Right lobe of liver (tissue), 6 donors: ENCODE measurements at regions not wholly inside any gene's neighbourhood (a gene's known extent, or its start where the extent isn't known, plus 50 kb on each side); places are given as distances from the start of the nearest gene placed in this dataset.

Experiments
- ATAC-seq, 4 donors: fragments of 200-7000 bp; cut with Tn5 transposase; one replicate each; pipeline ENCODE4 v1.9.1; 2020; ENCODE audit warnings: mild to moderate bottlenecking in 4 of 4, moderate library complexity in 4 of 4
- DNase-seq, 3 donors: peaks; one replicate each; pipeline ENCODE4 v3.0.0-alpha.2; 2020
- H3K27ac ChIP-seq, 3 donors: fragments of 200-600 bp; one replicate each; pipeline ENCODE4 v1.8.0; 2022
- H3K27me3 ChIP-seq, 2 donors: fragments of 200-600 bp; one replicate each; pipeline ENCODE4 v1.8.0; 2022
- H3K36me3 ChIP-seq, 4 donors: fragments of 200-600 bp; sonication (generic) in 1 of 4; one replicate each; pipeline versions ENCODE4 v1.5.1 to v1.8.0; 2017 to 2022; ENCODE audit warnings: control low read depth in 1 of 4
- H3K4me1 ChIP-seq, 4 donors: fragments of 200-600 bp; sonication (generic) in 1 of 4; one replicate each; pipeline versions ENCODE4 v1.5.1 to v1.8.0; 2017 to 2022; ENCODE audit warnings: control low read depth in 1 of 4
- H3K4me3 ChIP-seq, 3 donors: fragments of 200-600 bp; one replicate each; pipeline ENCODE4 v1.8.0; 2022
- H3K9me3 ChIP-seq, 4 donors: fragments of 200-600 bp; sonication (generic) in 1 of 4; one replicate each; pipeline versions ENCODE4 v1.5.1 to v1.8.0; 2017 to 2022; ENCODE audit warnings: control low read depth in 1 of 4
- CTCF ChIP-seq, 4 donors: fragments of 200-600 bp in 3 of 4; fragments of 450-650 bp in 1 of 4; IDR thresholded peaks; one replicate each; pipeline versions ENCODE4 v1.5.1 to v1.8.0; 2016 to 2022; ENCODE audit warnings: antibody characterized with exemption in 4 of 4, mild to moderate bottlenecking in 2 of 4
- POLR2A ChIP-seq: fragments of 450-650 bp; IDR thresholded peaks from one replicate; pipeline ENCODE4 v1.6.1; 2017; ENCODE audit warnings: antibody characterized with exemption, mild to moderate bottlenecking
- WGBS: methylation state at CpG from one replicate; pipeline ENCODE4 v1.1.6; 2018; ENCODE audit warnings: low coverage, low lambda C conversion rate; ENCODE audit not compliant: insufficient coverage; ENCODE audit errors: missing lambda C conversion rate; 5-methylcytosine and 5-hydroxymethylcytosine counted together
- intact Hi-C, 2 donors: fragments of 100-400 bp; cut with DNase I; formaldehyde crosslinking; loops; one replicate each; pipeline versions ENCODE4 v1.11.2 to v1.14.1; 2022
- donor health status: DM: no; HTN: yes; CAD: no.
- donor health status: DM: no; HTN: no; CAD: no.
- donor health status: DM: no; HTN: no; CAD: no.
- donor health status: DM: no; HTN: yes; CAD: no.
- donor health status: DM: no; HTN: yes; CAD: no.

DNA sequence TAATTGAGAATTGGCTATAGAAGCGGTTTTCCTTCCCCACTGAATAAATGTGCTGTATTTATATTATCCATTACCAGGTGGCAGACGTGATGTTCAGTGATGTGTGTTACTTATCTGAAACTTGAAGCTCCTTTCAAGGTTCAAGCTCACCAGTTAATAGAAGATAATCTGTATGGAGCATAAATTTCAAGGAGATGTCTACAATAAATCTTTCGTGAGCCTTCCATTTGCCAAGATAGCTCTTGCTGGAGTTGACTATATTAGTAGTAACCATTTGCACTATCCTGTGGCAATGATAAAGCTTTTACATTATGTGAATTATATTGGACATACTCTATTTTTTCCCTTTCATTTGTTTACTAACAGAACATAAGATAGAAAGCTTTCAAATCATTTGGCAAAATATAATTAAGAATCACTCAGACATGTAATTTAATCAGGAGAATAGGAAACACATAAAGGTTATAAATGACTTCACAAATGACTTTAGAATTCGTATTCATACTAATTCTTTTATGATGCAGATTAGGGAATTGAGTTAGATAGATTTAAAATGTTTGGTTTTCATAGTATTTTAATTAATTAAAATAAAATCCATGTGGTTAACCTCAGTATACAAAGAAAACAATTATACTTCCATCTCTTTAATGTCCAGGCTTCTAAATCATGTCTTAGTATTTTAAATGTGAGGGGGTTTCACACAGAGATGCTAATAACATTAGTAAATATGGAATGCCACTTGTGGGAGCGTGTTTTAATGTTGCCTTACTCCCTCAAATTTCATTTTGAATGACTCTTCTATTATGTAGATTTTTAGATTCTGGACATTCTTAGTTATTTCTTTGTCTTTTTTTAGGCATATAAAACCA lies 664.4 kb upstream of the CDH8 start:
- intact Hi-C loops: no loop called here
- H3K27me3 ChIP-seq: no peaks in the 10 kb centered on the region
- no peak for DNase-seq
- no peak overlapping the region for H3K4me3 ChIP-seq
- H3K27ac ChIP-seq: no peak overlapping the region
- WGBS: 47% methylated on average over 5 of the region's 5 CpGs
- no peak for TF ChIP-seq CTCF (IDR thresholded peaks at IDR 0.05)
- TF ChIP-seq POLR2A: no peak
- no peaks in the 10 kb centered on the region for H3K4me1 ChIP-seq
- no peaks in the 10 kb centered on the region for H3K9me3 ChIP-seq
- ATAC-seq: no peak
- no peaks in the 10 kb centered on the region for H3K36me3 ChIP-seq

- H3K4me3 ChIP-seq: no peak overlapping the region
- intact Hi-C loops: no loop called here
- WGBS: 15% methylated on average over 1 of the region's 1 CpG
- H3K4me1 ChIP-seq: no peaks in the 10 kb centered on the region
- no peak overlapping the region for H3K27ac ChIP-seq
- DNase-seq: no peak
- no peak for ATAC-seq
- no peak for TF ChIP-seq CTCF (IDR thresholded peaks at IDR 0.05)
- no peaks in the 10 kb centered on the region for H3K36me3 ChIP-seq
- H3K9me3 ChIP-seq: peaks cover 0 to 3% (median 0%) of the 10 kb centered on the region in 4 donors
- no peaks in the 10 kb centered on the region for H3K27me3 ChIP-seq
These were observed 656.4 kb upstream of the CDH8 start for GRCh38 chr16:62692685-62693084.

GRCh38 chr16:62681819-62682218 lies 645.6 kb upstream of the CDH8 start:
- no peaks in the 10 kb centered on the region for H3K4me1 ChIP-seq
- 70% methylated on average over 1 of the region's 1 CpG for WGBS

GRCh38 chr16:62678796-62679195 lies 642.6 kb upstream of the CDH8 start:
- Histone ChIP-seq H3K4me3 (no peak overlapping the region), H3K27ac (no peak overlapping the region), H3K9me3 (no peaks in the 10 kb centered on the region), H3K4me1 (no peaks in the 10 kb centered on the region), H3K36me3 (no peaks in the 10 kb centered on the region), H3K27me3 (no peaks in the 10 kb centered on the region)
- no peak for ATAC-seq
- no peak for DNase-seq
- intact Hi-C loops: no loop called here
- TF ChIP-seq CTCF (IDR thresholded peaks at IDR 0.05): no peak
- WGBS: 61% methylated on average over 4 of the region's 4 CpGs

More at GRCh38 chr16:62681819-62682218, 645.6 kb upstream of the CDH8 start:
- H3K36me3 ChIP-seq: no peaks in the 10 kb centered on the region
- no peak for TF ChIP-seq CTCF (IDR thresholded peaks at IDR 0.05)
- TF ChIP-seq POLR2A: no peak
- no peak for DNase-seq
- no peak overlapping the region for H3K4me3 ChIP-seq
- intact Hi-C loops: no loop called here
- H3K27ac ChIP-seq: no peak overlapping the region
- no peak for ATAC-seq
- no peaks in the 10 kb centered on the region for H3K27me3 ChIP-seq
- H3K9me3 ChIP-seq: no peaks in the 10 kb centered on the region
